Germinal center (tissue), 1 donor: ENCODE measurements at regions not wholly inside any gene's neighbourhood (a gene's known extent, or its start where the extent isn't known, plus 50 kb on each side); places are given as distances from the start of the nearest gene placed in this dataset.
"Not testable (repeated sequence)": the region's sequence is repeated elsewhere in the genome, so short reads cannot be mapped to it uniquely, and the experiment has no call there.

Source experiments
- DNase-seq: peaks from one replicate; pipeline ENCODE4 v3.0.0; 2012; ENCODE audit warnings: mixed read lengths, low spot score

DNA sequence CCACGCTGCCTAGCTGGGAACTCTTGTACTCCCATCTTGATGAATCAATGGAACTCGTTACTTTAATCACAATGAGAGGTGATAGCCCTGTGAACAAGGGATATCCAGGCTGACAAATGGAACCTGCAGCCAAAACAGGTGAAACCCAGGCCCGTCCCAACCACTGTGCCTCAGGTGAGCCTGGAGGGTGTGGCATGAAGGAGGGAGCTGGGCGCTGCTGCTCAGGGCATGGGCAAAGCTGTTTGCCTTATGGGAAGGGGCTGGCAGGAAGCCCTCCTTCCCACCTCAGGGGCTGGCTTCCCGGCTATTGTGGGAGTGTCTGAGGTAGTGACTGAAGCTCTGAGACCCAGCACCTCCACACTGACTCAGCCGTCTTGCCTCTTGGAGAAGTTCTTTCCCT, 209.4 kb upstream of the ATP6AP2 start:
- DNase-seq: no peak

GRCh38 chrX:40368611-40369061, 212.1 kb upstream of the ATP6AP2 start:
- no peak for DNase-seq

DNA sequence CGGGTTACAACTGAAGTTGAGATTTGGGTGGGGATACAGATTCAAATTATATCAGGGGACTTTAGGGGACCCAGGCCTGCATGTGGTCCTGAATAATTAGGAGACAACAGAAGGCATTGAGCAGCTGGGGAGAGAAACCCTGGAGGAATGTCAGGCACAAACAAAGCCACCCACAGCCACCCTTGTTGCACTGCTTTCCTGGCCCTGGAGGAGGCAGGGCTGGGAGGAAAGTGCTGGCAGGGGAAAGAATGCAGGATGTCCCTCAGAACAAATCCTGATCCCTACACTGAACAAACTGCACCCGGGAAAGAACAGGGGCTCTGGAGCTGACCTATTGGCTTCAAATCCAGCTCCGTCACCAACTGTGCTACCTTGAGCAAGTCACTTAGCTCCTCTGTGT, 214.1 kb upstream of the ATP6AP2 start:
- no peak for DNase-seq

- not testable (repeated sequence) for DNase-seq
Observed at GRCh38 chrX:40362291-40362690, 218.5 kb upstream of the ATP6AP2 start.

DNA sequence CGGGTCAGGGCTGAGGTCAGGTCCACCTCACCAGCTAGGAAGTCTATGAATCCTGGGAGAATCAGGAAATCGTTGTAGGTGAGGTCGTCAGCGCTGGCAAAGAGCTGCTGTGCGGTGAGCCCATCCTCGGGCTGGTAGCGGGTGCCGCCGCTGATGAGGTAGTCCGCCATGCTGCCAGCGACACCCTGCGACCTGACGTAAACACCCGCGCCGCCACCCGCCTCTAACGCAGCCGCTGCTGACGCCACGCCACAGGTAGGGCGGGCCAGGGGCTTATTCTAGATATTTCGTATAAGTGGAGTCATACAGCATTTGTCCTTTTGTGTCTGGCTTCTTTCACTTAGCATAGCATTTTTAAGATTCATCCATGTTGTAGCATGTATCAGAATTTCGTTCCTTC, 220.2 kb upstream of the ATP6AP2 start:
- no peak for DNase-seq

DNA sequence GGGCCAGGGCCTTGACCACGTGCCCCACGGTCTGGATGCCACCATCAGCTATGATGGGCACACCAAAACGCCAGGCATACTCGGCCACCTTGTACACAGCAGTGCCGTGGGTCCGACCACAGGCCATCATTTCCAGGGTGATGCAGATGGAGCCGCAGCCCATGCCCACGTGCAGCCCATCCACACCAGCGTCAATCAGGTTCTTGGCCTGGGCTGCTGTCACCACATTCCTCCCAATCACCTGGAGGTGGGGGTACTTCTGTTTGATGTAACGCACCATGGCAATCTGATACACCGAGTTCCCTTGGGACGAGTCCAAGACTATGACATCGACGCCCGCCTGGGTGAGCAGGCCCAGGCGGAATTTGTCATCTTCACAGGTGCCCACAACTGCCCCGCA, 221.2 kb upstream of the ATP6AP2 start:
- DNase-seq: no peak

- DNase-seq: no peak
Observed at GRCh38 chrX:40358994-40359393, 221.8 kb upstream of the ATP6AP2 start.

GRCh38 chrX:40349251-40349650, 231.5 kb upstream of the ATP6AP2 start:
- no peak for DNase-seq

DNA sequence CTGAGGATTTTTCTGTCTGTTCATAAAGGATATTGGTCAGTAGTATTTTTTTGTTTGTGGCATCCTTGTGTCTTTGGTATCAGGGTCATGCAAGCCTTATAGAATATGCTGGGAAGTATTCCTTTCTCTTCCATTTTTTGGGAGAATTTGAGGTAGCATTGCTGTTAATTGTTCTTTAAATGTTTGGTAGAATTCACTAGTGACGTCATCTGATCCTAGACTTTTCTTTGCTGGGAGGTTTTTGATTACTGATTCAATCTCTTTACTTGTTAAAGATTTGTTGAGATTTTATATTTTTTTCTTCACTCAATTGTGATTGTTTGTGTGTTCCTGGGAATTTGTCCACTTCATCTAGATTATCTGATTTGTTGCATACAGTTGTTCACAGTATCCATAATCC, 234.4 kb upstream of the ATP6AP2 start:
- no peak for DNase-seq

DNA sequence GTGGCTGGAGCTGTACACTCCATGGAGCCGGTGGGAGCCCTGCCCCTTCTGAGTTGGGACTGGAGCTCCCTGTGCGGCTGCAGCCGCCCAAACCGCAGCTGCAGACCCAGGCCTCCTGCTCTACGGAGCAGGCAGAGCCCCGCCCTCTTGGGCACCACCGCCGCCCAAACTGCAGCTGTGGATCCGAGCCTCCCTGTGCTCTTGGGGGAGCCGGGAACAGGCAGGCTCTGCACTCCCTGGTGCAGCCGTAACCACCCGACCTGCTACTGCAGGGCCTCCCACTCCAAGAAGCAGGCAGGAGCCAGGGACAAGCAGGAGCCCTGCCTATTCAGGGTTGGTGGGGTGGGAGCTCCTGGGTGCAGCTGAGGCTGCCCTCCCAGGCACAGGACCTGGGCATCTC, 237.5 kb upstream of the ATP6AP2 start:
- DNase-seq: no peak

GRCh38 chrX:40340116-40340515, 240.7 kb upstream of the ATP6AP2 start:
- no peak for DNase-seq

- DNase-seq: no peak
Observed at GRCh38 chrX:40333344-40333743, 235.6 kb upstream of the BCOR start.

GRCh38 chrX:40331762-40332161, 234.0 kb upstream of the BCOR start:
- DNase-seq: no peak

DNA sequence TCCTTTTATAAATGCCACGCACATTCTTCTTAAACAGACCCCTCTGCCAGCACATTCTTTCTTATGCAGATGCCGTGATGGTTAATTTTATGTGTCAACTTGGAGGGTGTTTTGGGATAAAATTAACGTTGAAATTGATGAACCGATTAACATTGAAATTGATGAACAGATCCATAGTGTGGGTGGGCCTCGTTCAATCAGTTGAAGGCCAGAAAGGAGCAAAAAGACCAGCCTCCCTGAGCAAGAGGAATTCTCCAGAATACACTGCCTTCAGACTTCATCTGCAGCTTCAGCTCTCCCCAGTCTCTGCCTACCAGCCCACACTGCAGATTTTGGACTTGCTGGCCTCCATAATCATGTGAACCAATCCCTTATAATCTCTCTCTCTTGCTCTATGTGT, 233.6 kb upstream of the BCOR start:
- no peak for DNase-seq

- DNase-seq: no peak
Observed at GRCh38 chrX:40329616-40330015, 231.9 kb upstream of the BCOR start.

- DNase-seq: no peak
Observed at GRCh38 chrX:40327085-40327484, 229.3 kb upstream of the BCOR start.

DNA sequence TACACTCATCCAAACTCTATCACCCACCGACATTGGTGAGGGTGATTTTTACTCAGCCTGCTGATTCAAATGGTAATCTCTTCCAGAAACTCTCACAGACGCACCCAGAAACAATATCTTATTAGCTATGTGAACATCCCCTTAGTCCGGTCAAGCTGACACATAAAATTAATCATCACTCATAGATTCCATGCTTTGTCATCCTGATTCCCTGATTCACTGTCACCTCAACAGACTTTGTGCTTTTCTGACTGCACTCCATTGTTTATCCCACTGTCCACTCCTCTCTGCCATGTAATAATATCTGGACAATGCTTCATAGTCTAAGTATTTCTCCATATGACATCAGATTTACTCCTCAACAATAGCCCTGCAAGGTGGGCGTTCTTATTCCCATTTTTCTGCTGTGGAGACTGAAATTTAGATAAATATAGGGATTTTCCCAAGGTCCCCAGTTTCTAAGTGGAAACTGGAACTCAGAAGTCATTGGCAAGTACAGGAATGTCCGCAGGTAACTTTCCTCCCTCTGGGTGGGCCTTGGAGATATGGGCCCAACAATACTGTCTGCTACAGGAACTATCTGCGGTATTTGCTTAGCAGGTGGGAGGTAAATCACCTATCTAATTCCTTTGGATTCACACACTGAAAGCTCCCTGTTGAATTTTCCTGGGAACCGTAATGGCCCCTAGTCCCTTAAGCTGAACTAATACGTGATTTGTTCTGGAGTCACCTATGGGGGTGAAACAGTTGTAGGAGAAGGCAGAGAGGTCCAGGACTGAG, 228.6 kb upstream of the BCOR start:
- no peak for DNase-seq

- DNase-seq: no peak
Observed at GRCh38 chrX:40325161-40325560, 227.4 kb upstream of the BCOR start.

GRCh38 chrX:40323977-40324376, 226.2 kb upstream of the BCOR start:
- no peak for DNase-seq

DNA sequence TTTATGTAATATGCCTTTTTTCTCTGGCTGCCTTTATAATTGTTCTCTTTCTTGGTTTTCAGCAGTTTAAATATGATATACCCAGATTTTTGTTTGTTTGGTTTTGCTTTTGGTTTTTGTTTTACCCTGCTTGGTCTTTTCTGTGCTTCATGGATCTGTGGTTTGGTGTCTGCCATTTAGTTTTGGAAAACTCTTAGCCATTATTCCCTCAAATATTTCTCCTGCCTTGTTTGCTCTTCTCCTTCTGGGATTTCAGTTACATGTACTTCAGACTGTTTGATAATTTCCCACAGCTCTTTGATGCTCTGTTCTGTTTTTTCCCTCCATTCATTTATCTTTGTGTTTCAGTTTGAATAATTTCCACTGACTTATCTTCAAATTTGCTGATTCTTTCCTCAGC, 223.1 kb upstream of the BCOR start:
- DNase-seq: no peak

DNA sequence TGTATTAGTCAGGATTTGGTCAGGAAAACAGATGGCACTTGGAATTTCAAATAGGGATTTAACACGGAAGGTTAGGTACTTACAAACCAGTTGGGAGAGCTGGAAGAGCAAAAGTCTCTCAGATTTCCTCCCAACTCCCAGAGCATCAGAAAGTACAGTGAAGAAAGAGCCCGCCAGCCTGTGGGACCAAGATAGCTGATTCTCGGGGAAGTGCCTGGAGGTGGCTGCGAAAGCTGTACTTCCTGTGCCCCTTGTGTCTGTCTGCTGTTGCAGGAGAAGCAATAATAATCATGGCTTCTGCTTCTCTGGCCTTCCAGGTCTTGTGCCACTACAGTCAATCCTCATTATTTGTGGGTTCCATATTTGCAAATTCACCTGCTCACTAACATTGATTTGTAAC, 221.0 kb upstream of the BCOR start:
- DNase-seq: no peak

- DNase-seq: no peak
Observed at GRCh38 chrX:40318076-40318475, 220.3 kb upstream of the BCOR start.

DNA sequence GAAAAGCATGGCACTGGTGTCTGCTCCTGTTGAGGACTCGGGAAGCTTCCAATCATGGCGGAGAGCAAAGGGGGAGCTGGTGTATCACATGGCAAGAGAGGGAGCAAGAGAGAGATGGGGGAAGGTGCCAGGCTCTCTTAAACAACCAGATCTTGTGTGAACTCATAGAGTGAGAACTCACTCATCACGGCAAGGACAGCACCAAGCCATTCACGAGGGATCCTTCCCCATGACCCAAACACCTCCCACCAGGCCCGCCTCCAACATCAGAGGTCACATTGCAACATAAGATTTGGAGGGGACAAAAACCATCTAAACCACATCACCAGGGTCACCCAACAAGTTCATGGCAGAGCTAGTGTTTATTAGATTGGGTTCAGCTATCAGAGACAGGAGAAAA, 218.7 kb upstream of the BCOR start:
- no peak for DNase-seq

DNA sequence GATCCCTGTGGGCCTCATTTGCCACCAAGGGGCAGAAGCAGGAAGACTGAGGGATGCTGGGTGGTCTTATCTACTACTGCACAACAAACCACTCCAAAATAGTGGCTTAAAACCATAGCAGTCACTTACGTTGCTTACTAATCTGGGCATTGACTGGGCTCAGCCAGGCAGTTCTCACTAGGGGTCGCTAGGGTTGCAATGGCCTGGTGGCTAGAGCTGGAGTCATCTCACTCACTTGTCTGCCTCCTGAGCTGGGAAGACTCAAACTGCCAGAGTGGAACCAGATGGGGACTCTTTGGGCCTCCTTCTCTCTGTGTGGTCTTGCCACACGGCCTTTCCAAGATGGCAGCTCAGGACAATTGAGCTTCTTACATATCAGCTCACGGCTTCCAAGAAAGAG, 216.3 kb upstream of the BCOR start:
- DNase-seq: no peak
